ENCODE measurements at regions not wholly inside any gene's neighbourhood (a gene's known extent, or its start where the extent isn't known, plus 50 kb on each side); places are given as distances from the start of the nearest gene placed in this dataset.
"Not testable (repeated sequence)": the region's sequence is repeated elsewhere in the genome, so short reads cannot be mapped to it uniquely, and the experiment has no call there.

DNA sequence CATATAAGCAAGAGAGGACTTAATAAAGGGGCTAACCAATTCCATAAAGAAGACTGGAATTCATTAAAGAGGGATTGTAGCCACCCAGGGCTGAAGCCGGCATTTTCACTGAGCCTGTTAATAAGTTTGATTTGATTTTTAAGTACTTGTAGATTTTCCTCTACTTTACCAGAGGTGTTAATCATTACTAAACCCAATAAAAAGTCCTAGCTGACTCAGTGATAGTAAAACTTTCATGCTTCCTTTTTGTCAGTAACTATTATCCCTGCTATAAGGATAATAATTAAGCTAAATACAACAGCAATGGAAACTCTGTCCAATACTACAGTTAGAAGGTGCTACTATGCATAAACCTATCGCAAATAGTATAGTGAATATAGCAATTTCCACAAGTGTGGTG, 260.2 kb downstream of the CEMIP2 start:
- TF ChIP-seq, protein P1, sequence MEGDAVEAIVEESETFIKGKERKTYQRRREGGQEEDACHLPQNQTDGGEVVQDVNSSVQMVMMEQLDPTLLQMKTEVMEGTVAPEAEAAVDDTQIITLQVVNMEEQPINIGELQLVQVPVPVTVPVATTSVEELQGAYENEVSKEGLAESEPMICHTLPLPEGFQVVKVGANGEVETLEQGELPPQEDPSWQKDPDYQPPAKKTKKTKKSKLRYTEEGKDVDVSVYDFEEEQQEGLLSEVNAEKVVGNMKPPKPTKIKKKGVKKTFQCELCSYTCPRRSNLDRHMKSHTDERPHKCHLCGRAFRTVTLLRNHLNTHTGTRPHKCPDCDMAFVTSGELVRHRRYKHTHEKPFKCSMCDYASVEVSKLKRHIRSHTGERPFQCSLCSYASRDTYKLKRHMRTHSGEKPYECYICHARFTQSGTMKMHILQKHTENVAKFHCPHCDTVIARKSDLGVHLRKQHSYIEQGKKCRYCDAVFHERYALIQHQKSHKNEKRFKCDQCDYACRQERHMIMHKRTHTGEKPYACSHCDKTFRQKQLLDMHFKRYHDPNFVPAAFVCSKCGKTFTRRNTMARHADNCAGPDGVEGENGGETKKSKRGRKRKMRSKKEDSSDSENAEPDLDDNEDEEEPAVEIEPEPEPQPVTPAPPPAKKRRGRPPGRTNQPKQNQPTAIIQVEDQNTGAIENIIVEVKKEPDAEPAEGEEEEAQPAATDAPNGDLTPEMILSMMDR (IDR thresholded peaks at IDR 0.05): not testable (repeated sequence)
- TF ChIP-seq POLR2AphosphoS5 (IDR thresholded peaks at IDR 0.05): not testable (repeated sequence)
